A549 (cell line): ENCODE measurements at regions not wholly inside any gene's neighbourhood (a gene's known extent, or its start where the extent isn't known, plus 50 kb on each side); places are given as distances from the start of the nearest gene placed in this dataset.

Experiments used
- ATAC-seq, 2 experiments: fragments of 200-7000 bp in 1 of 2; fragments of >200 bp in 1 of 2; cut with Nextera tagmentation in 1 of 2; cut with Tn5 transposase in 1 of 2; 3 replicates each; pipeline versions ENCODE4 v1.8.0 to v1.9.1; 2018 to 2020; ENCODE audit warnings: mild to moderate bottlenecking in 1 of 2, moderate library complexity in 1 of 2
- CTCF ChIA-PET: fragments of 300-600 bp; sonication (Branson Sonifier 250); formaldehyde crosslinking; extraction: SDS; loops from one replicate; lab custom pipeline; 2021; ENCODE audit warnings: antibody characterized with exemption, inconsistent platforms; lab: Yijun Ruan, JAX
- POLR2A ChIA-PET: fragments of 350-600 bp; formaldehyde crosslinking; extraction: SDS; loops from one replicate; lab custom pipeline; 2021; ENCODE audit warnings: antibody characterized with exemption, inconsistent platforms; lab: Yijun Ruan, JAX
- DNase-seq, 2 experiments: peaks; one replicate each; pipeline versions ENCODE4 v3.0.0 to v3.0.0-alpha.2; 2011 to 2016; ENCODE audit warnings: low read depth in 1 of 2, low spot score in 1 of 2
- FAIRE-seq: peaks from 2 replicates; lab custom pipeline; 2011; peaks lifted over from hg19 to GRCh38; lab: Jason Lieb, UNC
- H3K27ac ChIP-seq, 2 experiments: fragments of >200 bp; sonication (Bioruptor Twin); formaldehyde crosslinking; 3 replicates each; pipeline ENCODE4 v1.5.1; 2016 to 2017
- H3K4me1 ChIP-seq: fragments of >200 bp; sonication (Bioruptor Twin); formaldehyde crosslinking; 3 replicates; pipeline ENCODE4 v1.6.1; 2016
- H3K4me2 ChIP-seq: fragments of >200 bp; sonication (Bioruptor Twin); formaldehyde crosslinking; 3 replicates; pipeline ENCODE4 v1.6.1; 2016
- H3K4me3 ChIP-seq: fragments of >200 bp; sonication (Bioruptor Twin); formaldehyde crosslinking; 3 replicates; pipeline ENCODE4 v1.5.1; 2016
- H3K9me3 ChIP-seq: fragments of >200 bp; sonication (Bioruptor Twin); formaldehyde crosslinking; 3 replicates; pipeline ENCODE4 v1.6.1; 2016
- BHLHE40 ChIP-seq: IDR thresholded peaks from 2 replicates; pipeline ENCODE4 v1.6.1; 2012; ENCODE audit warnings: low read depth, low read length, inconsistent platforms
- CBX8 ChIP-seq: fragments of 200-600 bp; sonication (generic); IDR thresholded peaks from 2 replicates; pipeline ENCODE4 v1.6.1; 2016
- CHD2 ChIP-seq: fragments of 150-350 bp; IDR thresholded peaks from 2 replicates; pipeline ENCODE4 v1.6.1; 2014; ENCODE audit warnings: low read length; ENCODE audit not compliant: partially characterized antibody
- CHD4 ChIP-seq: fragments of 200-600 bp; sonication (generic); IDR thresholded peaks from 2 replicates; pipeline ENCODE4 v1.6.1; 2016; ENCODE audit warnings: antibody characterized with exemption, mild to moderate bottlenecking, borderline replicate concordance
- EP300 ChIP-seq, 2 experiments: fragments of >200 bp; sonication (Bioruptor Twin); formaldehyde crosslinking; IDR thresholded peaks; 2 replicates in 1 of 2; 3 replicates in 1 of 2; pipeline ENCODE4 v1.6.1; 2016 to 2017
- FOSB ChIP-seq: fragments of 250-450 bp; sonication (Bioruptor Pico); IDR thresholded peaks from 2 replicates; pipeline ENCODE4 v1.5.0; 2020; ENCODE audit warnings: mild to moderate bottlenecking, moderate library complexity
- GATA3 ChIP-seq: IDR thresholded peaks from 2 replicates; pipeline ENCODE4 v1.6.1; 2012; ENCODE audit warnings: borderline replicate concordance
- HOXA7 ChIP-seq: fragments of 250-450 bp; sonication (Bioruptor Pico); IDR thresholded peaks from 2 replicates; pipeline ENCODE4 v1.5.0; 2020; ENCODE audit warnings: mild to moderate bottlenecking, moderate library complexity
- HOXB5 ChIP-seq: fragments of 250-450 bp; sonication (Bioruptor Pico); IDR thresholded peaks from 2 replicates; pipeline ENCODE4 v1.5.0; 2020; ENCODE audit warnings: mild to moderate bottlenecking, moderate library complexity
- JUN ChIP-seq, 2 experiments: fragments of >200 bp; sonication (Bioruptor Twin); formaldehyde crosslinking; IDR thresholded peaks; 2 replicates in 1 of 2; 3 replicates in 1 of 2; pipeline ENCODE4 v1.6.1; 2016 to 2017
- KDM5A ChIP-seq: fragments of 200-600 bp; sonication (generic); IDR thresholded peaks from 2 replicates; pipeline ENCODE4 v1.6.1; 2016; ENCODE audit warnings: antibody characterized with exemption, mild to moderate bottlenecking
- MAFK ChIP-seq: fragments of 450-650 bp; IDR thresholded peaks from 2 replicates; pipeline ENCODE4 v1.6.1; 2014; ENCODE audit not compliant: partially characterized antibody
- MAZ ChIP-seq: fragments of 150-350 bp; IDR thresholded peaks from 2 replicates; pipeline ENCODE4 v1.6.1; 2014; ENCODE audit warnings: antibody characterized with exemption, low read depth, low read length, borderline replicate concordance
- NPAS2 ChIP-seq: fragments of 250-450 bp; sonication (Bioruptor Pico); IDR thresholded peaks from 2 replicates; pipeline ENCODE4 v1.8.0; 2022; ENCODE audit warnings: mild to moderate bottlenecking, moderate library complexity, borderline replicate concordance
- PHF8 ChIP-seq: fragments of 200-600 bp; sonication (generic); IDR thresholded peaks from 2 replicates; pipeline ENCODE4 v1.6.1; 2016; ENCODE audit warnings: low read depth, mild to moderate bottlenecking, antibody characterized with exemption, moderate library complexity, borderline replicate concordance
- RCOR1 ChIP-seq: fragments of 150-350 bp; IDR thresholded peaks from 2 replicates; pipeline ENCODE4 v1.6.1; 2014; ENCODE audit warnings: antibody characterized with exemption, low read length, low read depth
- SREBF2 ChIP-seq: fragments of 450-650 bp; IDR thresholded peaks from 2 replicates; pipeline ENCODE4 v1.6.1; 2014; ENCODE audit warnings: mild to moderate bottlenecking, moderate library complexity
- TP53 ChIP-seq: fragments of 250-450 bp; sonication (Bioruptor Pico); IDR thresholded peaks from 2 replicates; pipeline ENCODE4 v1.5.0; 2021; ENCODE audit warnings: mild to moderate bottlenecking, moderate library complexity
- ZC3H11A ChIP-seq: fragments of 450-650 bp; IDR thresholded peaks from 2 replicates; pipeline ENCODE4 v1.6.1; 2014; ENCODE audit warnings: antibody characterized with exemption, mild to moderate bottlenecking
- ZNF302 ChIP-seq: fragments of 250-450 bp; sonication (Bioruptor Pico); IDR thresholded peaks from 2 replicates; pipeline ENCODE4 v1.9.0; 2021; ENCODE audit warnings: inconsistent platforms, mild to moderate bottlenecking, moderate library complexity
- ZSCAN20 ChIP-seq: fragments of 250-450 bp; sonication (Bioruptor Pico); IDR thresholded peaks from 2 replicates; pipeline ENCODE4 v1.8.0; 2022; ENCODE audit warnings: mild to moderate bottlenecking, moderate library complexity
- WGBS: methylation state at CpG from one replicate; pipeline ENCODE4 v1.1.6; 2017; ENCODE audit errors: missing lambda C conversion rate; 5-methylcytosine and 5-hydroxymethylcytosine counted together
- TF ChIP-seq, protein P1 (sequence below): fragments of 250-450 bp; sonication (Bioruptor Pico); IDR thresholded peaks from 2 replicates; pipeline ENCODE4 v1.5.0; 2020; ENCODE audit warnings: low read depth, mild to moderate bottlenecking, moderate library complexity
- TF ChIP-seq, protein P2 (sequence below): fragments of 450-650 bp; IDR thresholded peaks from 2 replicates; pipeline ENCODE4 v1.6.1; 2014; ENCODE audit warnings: antibody characterized with exemption
- TF ChIP-seq, protein P3 (sequence below): IDR thresholded peaks from 2 replicates; pipeline ENCODE4 v1.6.1; 2012
- TF ChIP-seq, protein P4 (sequence below): fragments of >200 bp; sonication (Bioruptor Twin); formaldehyde crosslinking; IDR thresholded peaks from 3 replicates; pipeline ENCODE4 v1.5.1; 2016
- TF ChIP-seq, protein P5 (sequence below): fragments of 250-450 bp; sonication (Bioruptor Pico); IDR thresholded peaks from 2 replicates; pipeline ENCODE4 v1.5.0; 2021; ENCODE audit warnings: mild to moderate bottlenecking, moderate library complexity, borderline replicate concordance

DNA sequence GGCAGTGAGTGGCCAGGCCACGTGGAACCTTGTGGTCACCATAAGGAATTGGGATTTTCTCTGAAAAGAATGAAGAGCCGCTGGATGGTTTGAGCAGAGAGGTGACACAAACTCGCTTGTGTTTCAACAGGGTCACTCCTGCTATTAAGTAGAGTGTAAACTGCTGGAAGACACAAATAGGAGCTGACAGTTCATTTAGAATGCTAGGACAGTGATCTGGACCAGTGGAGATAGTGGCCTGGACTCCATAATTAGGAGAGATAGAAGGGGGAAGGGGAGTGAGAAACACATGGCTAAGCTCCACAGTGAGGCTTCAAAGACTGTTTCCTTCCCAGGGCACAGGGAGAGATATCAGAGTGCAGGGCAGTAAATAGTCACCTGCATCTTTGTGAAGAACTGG, 381.1 kb upstream of the ST6GAL2 start:
- no peak for FAIRE-seq
- no peak overlapping the region for H3K4me3 ChIP-seq
- TF ChIP-seq MAZ (no peak), KDM5A (no peak), ZNF302 (CRISPR knock-in tag) (no peak), RCOR1 (no peak), JUN (IDR thresholded peaks at IDR 0.05) (no peak), HOXA7 (no peak), FOSB (CRISPR knock-in tag) (no peak), PHF8 (no peak), MAFK (no peak), CHD2 (no peak), SREBF2 (no peak), NPAS2 (CRISPR knock-in tag) (no peak), CBX8 (no peak), TP53 (CRISPR knock-in tag) (no peak), BHLHE40 (no peak), HOXB5 (no peak)
- TF ChIP-seq, protein P1, sequence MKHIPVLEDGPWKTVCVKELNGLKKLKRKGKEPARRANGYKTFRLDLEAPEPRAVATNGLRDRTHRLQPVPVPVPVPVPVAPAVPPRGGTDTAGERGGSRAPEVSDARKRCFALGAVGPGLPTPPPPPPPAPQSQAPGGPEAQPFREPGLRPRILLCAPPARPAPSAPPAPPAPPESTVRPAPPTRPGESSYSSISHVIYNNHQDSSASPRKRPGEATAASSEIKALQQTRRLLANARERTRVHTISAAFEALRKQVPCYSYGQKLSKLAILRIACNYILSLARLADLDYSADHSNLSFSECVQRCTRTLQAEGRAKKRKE (CRISPR knock-in tag) = no peak
- TF ChIP-seq, protein P2, sequence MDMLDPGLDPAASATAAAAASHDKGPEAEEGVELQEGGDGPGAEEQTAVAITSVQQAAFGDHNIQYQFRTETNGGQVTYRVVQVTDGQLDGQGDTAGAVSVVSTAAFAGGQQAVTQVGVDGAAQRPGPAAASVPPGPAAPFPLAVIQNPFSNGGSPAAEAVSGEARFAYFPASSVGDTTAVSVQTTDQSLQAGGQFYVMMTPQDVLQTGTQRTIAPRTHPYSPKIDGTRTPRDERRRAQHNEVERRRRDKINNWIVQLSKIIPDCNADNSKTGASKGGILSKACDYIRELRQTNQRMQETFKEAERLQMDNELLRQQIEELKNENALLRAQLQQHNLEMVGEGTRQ = no peak
- no peak for ATAC-seq
- ChIA-PET CTCF (no interaction called here), POLR2A (no interaction called here)
- no peak overlapping the region for H3K4me2 ChIP-seq
- no peak overlapping the region for H3K27ac ChIP-seq
- no peak for DNase-seq
- H3K4me1 ChIP-seq = no peaks in the 10 kb centered on the region
- WGBS = 40% methylated on average over 3 of the region's 3 CpGs
- no peaks in the 10 kb centered on the region for H3K9me3 ChIP-seq

DNA sequence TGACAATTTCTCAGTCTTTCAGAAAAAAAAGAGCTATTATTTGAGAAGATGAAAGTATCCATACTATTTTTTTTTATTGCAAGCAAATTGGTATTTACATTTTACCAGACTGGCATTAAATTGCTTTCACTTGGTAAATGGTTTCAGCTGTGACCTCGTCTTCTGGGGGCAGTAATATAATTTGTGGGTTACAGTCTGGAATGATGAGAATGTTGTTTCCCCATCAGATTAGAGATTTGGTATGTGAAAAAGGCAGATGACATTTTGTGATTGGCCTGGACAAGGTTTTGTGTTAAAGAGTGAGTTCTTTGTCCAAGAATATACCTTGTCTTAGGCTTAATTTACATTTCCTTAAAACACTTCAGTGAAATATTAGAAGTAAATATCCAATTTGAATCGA, 390.1 kb upstream of the ST6GAL2 start:
- TF ChIP-seq ZSCAN20 (CRISPR knock-in tag) (no peak), CHD4 (no peak), SREBF2 (no peak), ZC3H11A (no peak), GATA3 (no peak), EP300 (IDR thresholded peaks at IDR 0.05) (no peak), JUN (IDR thresholded peaks at IDR 0.05) (no peak)
- TF ChIP-seq, protein P3, sequence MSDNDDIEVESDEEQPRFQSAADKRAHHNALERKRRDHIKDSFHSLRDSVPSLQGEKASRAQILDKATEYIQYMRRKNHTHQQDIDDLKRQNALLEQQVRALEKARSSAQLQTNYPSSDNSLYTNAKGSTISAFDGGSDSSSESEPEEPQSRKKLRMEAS = no peak
- TF ChIP-seq, protein P1 (CRISPR knock-in tag) = no peak
- TF ChIP-seq, protein P4, sequence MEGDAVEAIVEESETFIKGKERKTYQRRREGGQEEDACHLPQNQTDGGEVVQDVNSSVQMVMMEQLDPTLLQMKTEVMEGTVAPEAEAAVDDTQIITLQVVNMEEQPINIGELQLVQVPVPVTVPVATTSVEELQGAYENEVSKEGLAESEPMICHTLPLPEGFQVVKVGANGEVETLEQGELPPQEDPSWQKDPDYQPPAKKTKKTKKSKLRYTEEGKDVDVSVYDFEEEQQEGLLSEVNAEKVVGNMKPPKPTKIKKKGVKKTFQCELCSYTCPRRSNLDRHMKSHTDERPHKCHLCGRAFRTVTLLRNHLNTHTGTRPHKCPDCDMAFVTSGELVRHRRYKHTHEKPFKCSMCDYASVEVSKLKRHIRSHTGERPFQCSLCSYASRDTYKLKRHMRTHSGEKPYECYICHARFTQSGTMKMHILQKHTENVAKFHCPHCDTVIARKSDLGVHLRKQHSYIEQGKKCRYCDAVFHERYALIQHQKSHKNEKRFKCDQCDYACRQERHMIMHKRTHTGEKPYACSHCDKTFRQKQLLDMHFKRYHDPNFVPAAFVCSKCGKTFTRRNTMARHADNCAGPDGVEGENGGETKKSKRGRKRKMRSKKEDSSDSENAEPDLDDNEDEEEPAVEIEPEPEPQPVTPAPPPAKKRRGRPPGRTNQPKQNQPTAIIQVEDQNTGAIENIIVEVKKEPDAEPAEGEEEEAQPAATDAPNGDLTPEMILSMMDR = no peak
- TF ChIP-seq, protein P5, sequence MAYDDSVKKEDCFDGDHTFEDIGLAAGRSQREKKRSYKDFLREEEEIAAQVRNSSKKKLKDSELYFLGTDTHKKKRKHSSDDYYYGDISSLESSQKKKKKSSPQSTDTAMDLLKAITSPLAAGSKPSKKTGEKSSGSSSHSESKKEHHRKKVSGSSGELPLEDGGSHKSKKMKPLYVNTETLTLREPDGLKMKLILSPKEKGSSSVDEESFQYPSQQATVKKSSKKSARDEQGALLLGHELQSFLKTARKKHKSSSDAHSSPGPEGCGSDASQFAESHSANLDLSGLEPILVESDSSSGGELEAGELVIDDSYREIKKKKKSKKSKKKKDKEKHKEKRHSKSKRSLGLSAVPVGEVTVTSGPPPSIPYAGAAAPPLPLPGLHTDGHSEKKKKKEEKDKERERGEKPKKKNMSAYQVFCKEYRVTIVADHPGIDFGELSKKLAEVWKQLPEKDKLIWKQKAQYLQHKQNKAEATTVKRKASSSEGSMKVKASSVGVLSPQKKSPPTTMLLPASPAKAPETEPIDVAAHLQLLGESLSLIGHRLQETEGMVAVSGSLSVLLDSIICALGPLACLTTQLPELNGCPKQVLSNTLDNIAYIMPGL = no peak
- POLR2A ChIA-PET = no interaction called here
- WGBS = 29% methylated on average over 2 of the region's 2 CpGs
- FAIRE-seq (no peak), DNase-seq (no peak), ATAC-seq (no peak)
- Histone ChIP-seq H3K4me3 (no peak overlapping the region), H3K4me2 (no peak overlapping the region), H3K9me3 (no peaks in the 10 kb centered on the region), H3K4me1 (no peaks in the 10 kb centered on the region), H3K27ac (no peak overlapping the region)
- CTCF ChIA-PET = no interaction called here
